ENCODE measurements at regions not wholly inside any gene's neighbourhood (a gene's known extent, or its start where the extent isn't known, plus 50 kb on each side); places are given as distances from the start of the nearest gene placed in this dataset.

- TF ChIP-seq RAD21 (conservative IDR thresholded peaks at IDR 0.05) = no peak
- no peak for TF ChIP-seq CTCF (IDR thresholded peaks at IDR 0.05; ENCODE audit: poor library complexity, severe bottlenecking)
- no peak for TF ChIP-seq EP300 (conservative IDR thresholded peaks at IDR 0.05; ENCODE audit: poor library complexity, severe bottlenecking)
- no peak for TF ChIP-seq EZH2 (IDR thresholded peaks at IDR 0.05; ENCODE audit: borderline replicate concordance, insufficient read depth, low read length, poor library complexity, severe bottlenecking)
- no peak for TF ChIP-seq TAF1 (IDR thresholded peaks at IDR 0.05; ENCODE audit: low read depth)
- no peak for TF ChIP-seq REST (IDR thresholded peaks at IDR 0.05; ENCODE audit: borderline replicate concordance)
- no peak for TF ChIP-seq POLR2AphosphoS5 (IDR thresholded peaks at IDR 0.05)
- no peak for TF ChIP-seq SMC3 (conservative IDR thresholded peaks at IDR 0.05; ENCODE audit: poor library complexity)
These were observed 1386.5 kb downstream of the RPIA start for GRCh38 chr2:90077948-90078347.
